ENCODE measurements at regions not wholly inside any gene's neighbourhood (a gene's known extent, or its start where the extent isn't known, plus 50 kb on each side); places are given as distances from the start of the nearest gene placed in this dataset.
"Not testable (repeated sequence)": the region's sequence is repeated elsewhere in the genome, so short reads cannot be mapped to it uniquely, and the experiment has no call there.

DNA sequence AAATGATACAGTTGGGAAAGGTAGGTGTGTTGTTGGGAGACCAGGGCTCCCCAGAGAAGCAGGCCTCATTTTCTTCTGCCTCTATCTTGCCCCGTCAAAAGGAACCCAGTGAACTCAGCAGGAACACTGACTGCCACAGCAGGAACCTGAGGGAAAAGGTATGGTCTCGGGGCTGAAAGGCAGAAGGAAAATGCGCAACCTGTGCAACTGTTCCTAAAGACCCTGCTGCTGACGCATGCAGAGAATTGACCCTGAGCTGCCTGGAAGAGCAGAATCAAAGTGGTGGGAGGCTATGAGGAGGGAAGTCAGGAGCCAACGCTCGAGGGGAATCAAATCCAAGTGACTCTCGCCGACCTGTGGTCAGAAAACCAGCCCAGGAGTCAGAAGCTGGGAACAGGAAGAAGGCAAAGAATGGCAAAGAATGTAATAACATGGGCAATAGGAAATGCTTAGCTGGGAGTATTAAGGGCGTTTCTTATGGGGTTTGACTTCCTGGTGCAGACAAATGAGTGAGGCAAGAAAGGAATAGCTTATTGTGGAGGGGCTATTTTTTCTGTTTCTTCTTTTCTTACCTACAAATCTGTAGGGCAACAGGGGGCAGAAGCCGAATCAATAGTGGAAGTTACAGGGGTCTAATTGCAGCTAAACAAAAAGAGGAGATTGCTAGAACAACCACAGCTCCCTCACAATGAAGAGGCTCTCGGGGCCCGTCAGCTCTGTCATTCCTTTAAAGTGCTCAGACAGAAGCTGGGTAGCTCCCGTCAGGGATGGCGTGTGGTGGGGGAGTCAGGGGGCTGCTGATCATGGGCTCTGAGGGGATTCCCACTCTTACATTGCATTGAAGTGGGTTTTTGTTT is 65.4 kb upstream of the DLG1 start:
- Histone ChIP-seq H3K9ac (ENCODE audit: low read depth, low read length, poor library complexity, severe bottlenecking) (no peak overlapping the region), H3K4me3 (ENCODE audit: low read length, poor library complexity, severe bottlenecking) (no peak overlapping the region), H3K9me3 (ENCODE audit: insufficient read depth, low read depth, low read length) (no peaks in the 10 kb centered on the region), H3K9me2 (replicated peaks; ENCODE audit: low read depth, low read length) (no peaks in the 10 kb centered on the region), H3K4me1 (ENCODE audit: insufficient read depth, low read length, poor library complexity, severe bottlenecking) (no peaks in the 10 kb centered on the region), H3K4me2 (ENCODE audit: low read depth, low read length, poor library complexity, severe bottlenecking) (no peak overlapping the region), H3K79me2 (ENCODE audit: insufficient read depth, low read length) (no peaks in the 10 kb centered on the region), H3F3A (ENCODE audit: low read depth) (no peaks in the 10 kb centered on the region), H2AFZ (ENCODE audit: low read length) (no peak overlapping the region), H3K27me3 (ENCODE audit: insufficient read depth, low read length, poor library complexity, severe bottlenecking) (no peaks in the 10 kb centered on the region), H3K36me3 (ENCODE audit: insufficient read depth, low read length) (no peaks in the 10 kb centered on the region), H4K20me1 (ENCODE audit: insufficient read depth, low read length, poor library complexity, severe bottlenecking) (no peaks in the 10 kb centered on the region)
- no peak for TF ChIP-seq EZH2phosphoT487 (IDR thresholded peaks at IDR 0.05; ENCODE audit: borderline replicate concordance)
- TF ChIP-seq, protein P1, sequence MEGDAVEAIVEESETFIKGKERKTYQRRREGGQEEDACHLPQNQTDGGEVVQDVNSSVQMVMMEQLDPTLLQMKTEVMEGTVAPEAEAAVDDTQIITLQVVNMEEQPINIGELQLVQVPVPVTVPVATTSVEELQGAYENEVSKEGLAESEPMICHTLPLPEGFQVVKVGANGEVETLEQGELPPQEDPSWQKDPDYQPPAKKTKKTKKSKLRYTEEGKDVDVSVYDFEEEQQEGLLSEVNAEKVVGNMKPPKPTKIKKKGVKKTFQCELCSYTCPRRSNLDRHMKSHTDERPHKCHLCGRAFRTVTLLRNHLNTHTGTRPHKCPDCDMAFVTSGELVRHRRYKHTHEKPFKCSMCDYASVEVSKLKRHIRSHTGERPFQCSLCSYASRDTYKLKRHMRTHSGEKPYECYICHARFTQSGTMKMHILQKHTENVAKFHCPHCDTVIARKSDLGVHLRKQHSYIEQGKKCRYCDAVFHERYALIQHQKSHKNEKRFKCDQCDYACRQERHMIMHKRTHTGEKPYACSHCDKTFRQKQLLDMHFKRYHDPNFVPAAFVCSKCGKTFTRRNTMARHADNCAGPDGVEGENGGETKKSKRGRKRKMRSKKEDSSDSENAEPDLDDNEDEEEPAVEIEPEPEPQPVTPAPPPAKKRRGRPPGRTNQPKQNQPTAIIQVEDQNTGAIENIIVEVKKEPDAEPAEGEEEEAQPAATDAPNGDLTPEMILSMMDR (conservative IDR thresholded peaks at IDR 0.05; ENCODE audit: low read length): no peak

DNA sequence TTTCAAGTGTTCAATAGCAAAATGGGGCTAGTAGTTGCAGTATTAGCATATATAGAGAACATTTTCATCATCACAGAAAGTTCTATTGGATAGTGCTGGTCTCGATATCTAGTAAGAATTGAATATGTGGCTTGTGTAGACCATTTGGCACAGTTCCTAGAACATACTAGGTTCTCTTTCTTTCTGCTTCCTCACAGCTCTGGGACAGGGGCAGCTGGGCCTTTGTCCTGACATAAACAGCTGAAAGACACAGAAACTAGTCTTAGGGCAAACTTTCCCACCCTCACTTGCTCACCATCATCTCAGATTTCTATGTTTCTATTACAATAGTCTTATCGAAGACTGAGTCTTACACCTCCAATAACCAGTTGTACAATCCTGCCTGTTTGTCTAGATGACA is 63.7 kb upstream of the DLG1 start:
- no peaks in the 10 kb centered on the region for H3K79me2 ChIP-seq (ENCODE audit: insufficient read depth, low read length)
- H2AFZ ChIP-seq (ENCODE audit: low read length): no peak overlapping the region
- H3K4me1 ChIP-seq (ENCODE audit: insufficient read depth, low read length, poor library complexity, severe bottlenecking): no peaks in the 10 kb centered on the region
- no peaks in the 10 kb centered on the region for H3K27me3 ChIP-seq (ENCODE audit: insufficient read depth, low read length, poor library complexity, severe bottlenecking)
- no peak overlapping the region for H3K4me2 ChIP-seq (ENCODE audit: low read depth, low read length, poor library complexity, severe bottlenecking)
- H4K20me1 ChIP-seq (ENCODE audit: insufficient read depth, low read length, poor library complexity, severe bottlenecking): no peaks in the 10 kb centered on the region
- H3K9me3 ChIP-seq (ENCODE audit: insufficient read depth, low read depth, low read length): no peaks in the 10 kb centered on the region
- no peak overlapping the region for H3K4me3 ChIP-seq (ENCODE audit: low read length, poor library complexity, severe bottlenecking)
- no peaks in the 10 kb centered on the region for H3F3A ChIP-seq (ENCODE audit: low read depth)
- no peaks in the 10 kb centered on the region for H3K36me3 ChIP-seq (ENCODE audit: insufficient read depth, low read length)
- no peaks in the 10 kb centered on the region for H3K9me2 ChIP-seq (replicated peaks; ENCODE audit: low read depth, low read length)
- H3K9ac ChIP-seq (ENCODE audit: low read depth, low read length, poor library complexity, severe bottlenecking): no peak overlapping the region
- TF ChIP-seq, protein P1 (conservative IDR thresholded peaks at IDR 0.05; ENCODE audit: low read length): no peak
- TF ChIP-seq EZH2phosphoT487 (IDR thresholded peaks at IDR 0.05; ENCODE audit: borderline replicate concordance): no peak

DNA sequence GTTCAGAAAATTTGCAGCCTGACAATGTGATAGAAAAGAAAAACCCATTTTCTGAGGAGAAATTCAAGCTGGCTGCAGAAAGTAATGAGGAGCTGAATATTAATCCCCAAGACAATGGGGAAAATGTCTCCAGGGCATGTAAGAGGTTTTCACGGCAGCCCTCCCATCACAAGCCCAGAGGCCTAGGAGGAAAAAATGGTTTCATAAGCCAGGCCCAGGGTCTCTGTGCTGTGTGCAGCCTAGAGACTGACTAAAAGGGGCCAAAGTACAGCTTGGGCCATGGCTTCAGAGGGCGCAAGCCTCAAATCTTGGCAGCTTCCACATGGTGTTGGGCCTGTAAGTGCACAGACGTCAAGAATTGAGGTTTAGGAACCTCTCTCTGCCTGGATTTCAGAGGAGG is 61.7 kb upstream of the DLG1 start:
- H3K4me1 ChIP-seq (ENCODE audit: insufficient read depth, low read length, poor library complexity, severe bottlenecking); H3K9ac ChIP-seq (ENCODE audit: low read depth, low read length, poor library complexity, severe bottlenecking); H3K9me3 ChIP-seq (ENCODE audit: insufficient read depth, low read depth, low read length); H3K27me3 ChIP-seq (ENCODE audit: insufficient read depth, low read length, poor library complexity, severe bottlenecking); H3K4me3 ChIP-seq (ENCODE audit: low read length, poor library complexity, severe bottlenecking); H3K9me2 ChIP-seq (replicated peaks; ENCODE audit: low read depth, low read length); H3K36me3 ChIP-seq (ENCODE audit: insufficient read depth, low read length); H3K79me2 ChIP-seq (ENCODE audit: insufficient read depth, low read length); H4K20me1 ChIP-seq (ENCODE audit: insufficient read depth, low read length, poor library complexity, severe bottlenecking); H2AFZ ChIP-seq (ENCODE audit: low read length); H3F3A ChIP-seq (ENCODE audit: low read depth); H3K4me2 ChIP-seq (ENCODE audit: low read depth, low read length, poor library complexity, severe bottlenecking): not testable (repeated sequence)

DNA sequence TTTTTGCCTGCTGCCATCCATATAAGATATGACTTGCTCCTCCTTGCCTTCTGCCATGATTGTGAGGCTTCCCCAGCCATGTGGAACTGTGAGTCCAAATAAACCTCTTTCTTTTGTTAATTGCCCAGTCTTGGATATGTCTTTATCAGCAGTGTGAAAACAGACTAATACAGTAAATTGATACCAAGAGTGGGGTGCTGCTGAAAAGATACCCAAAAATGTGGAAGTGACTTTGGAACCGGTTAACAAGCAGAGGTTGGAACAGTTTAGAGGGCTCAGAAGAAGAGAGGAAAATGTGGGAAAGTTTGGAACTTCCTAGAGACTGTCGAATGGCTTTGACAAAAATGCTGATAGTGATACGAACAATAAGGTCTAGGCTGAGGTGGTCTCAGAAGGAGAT is 61.1 kb upstream of the DLG1 start:
- not testable (repeated sequence) for H3K36me3 ChIP-seq (ENCODE audit: insufficient read depth, low read length); H3K4me1 ChIP-seq (ENCODE audit: insufficient read depth, low read length, poor library complexity, severe bottlenecking); H3K9ac ChIP-seq (ENCODE audit: low read depth, low read length, poor library complexity, severe bottlenecking); H3K9me2 ChIP-seq (replicated peaks; ENCODE audit: low read depth, low read length); H4K20me1 ChIP-seq (ENCODE audit: insufficient read depth, low read length, poor library complexity, severe bottlenecking); H3F3A ChIP-seq (ENCODE audit: low read depth); H2AFZ ChIP-seq (ENCODE audit: low read length); H3K4me2 ChIP-seq (ENCODE audit: low read depth, low read length, poor library complexity, severe bottlenecking); H3K27me3 ChIP-seq (ENCODE audit: insufficient read depth, low read length, poor library complexity, severe bottlenecking); H3K9me3 ChIP-seq (ENCODE audit: insufficient read depth, low read depth, low read length); H3K79me2 ChIP-seq (ENCODE audit: insufficient read depth, low read length); H3K4me3 ChIP-seq (ENCODE audit: low read length, poor library complexity, severe bottlenecking)

Data from Loucy (cell line).